PC-3 (cell line): ENCODE measurements at regions not wholly inside any gene's neighbourhood (a gene's known extent, or its start where the extent isn't known, plus 50 kb on each side); places are given as distances from the start of the nearest gene placed in this dataset.

Experiments used
- ATAC-seq: fragments of 200-7000 bp; cut with Tn5 transposase; 2 replicates; pipeline ENCODE4 v1.9.1; 2020; ENCODE audit warnings: mild to moderate bottlenecking, moderate library complexity
- BruUV-seq: library from RNA; stranded (reverse); fragments of 400-500 nt; replicated peaks from 2 replicates; lab custom pipeline; 2021; lab: Mats Ljungman, UMichigan
- CTCF ChIA-PET: fragments of 300-600 bp; sonication (Branson Sonifier 250); formaldehyde crosslinking; loops from one replicate; lab custom pipeline; 2022; ENCODE audit warnings: antibody characterized with exemption; lab: Charles Lee
- POLR2A ChIA-PET: fragments of 300-600 bp; sonication (Branson Sonifier 250); formaldehyde crosslinking; loops from one replicate; lab custom pipeline; 2022; ENCODE audit warnings: antibody characterized with exemption; ENCODE audit not compliant: unreplicated experiment; lab: Charles Lee
- DNase-seq: peaks from one replicate; pipeline ENCODE4 v3.0.0-alpha.2; 2015
- H2AFZ ChIP-seq: fragments of 300-600 bp; sonication (generic); 2 replicates; pipeline ENCODE4 v1.6.0; 2016; ENCODE audit warnings: antibody characterized with exemption, low read length
- H3F3A ChIP-seq: fragments of 300-600 bp; sonication (generic); one replicate; pipeline ENCODE4 v1.6.0; 2017; ENCODE audit warnings: antibody characterized with exemption, low read length, control low read depth, mild to moderate bottlenecking; ENCODE audit not compliant: unreplicated experiment
- H3K27ac ChIP-seq: fragments of 300-600 bp; sonication (generic); 2 replicates; pipeline ENCODE4 v1.5.1; 2016; ENCODE audit warnings: mild to moderate bottlenecking, low read length
- H3K27me3 ChIP-seq: fragments of 300-600 bp; sonication (generic); 2 replicates; pipeline ENCODE4 v1.6.1; 2016; ENCODE audit warnings: low read length, mixed read lengths
- H3K36me3 ChIP-seq: fragments of 300-600 bp; sonication (generic); 2 replicates; pipeline ENCODE4 v1.6.1; 2016; ENCODE audit warnings: low read depth, mixed run types, low read length, mixed read lengths
- H3K4me1 ChIP-seq: fragments of 300-600 bp; sonication (generic); 2 replicates; pipeline ENCODE4 v1.5.1; 2016; ENCODE audit warnings: low read length; ENCODE audit not compliant: insufficient read depth
- H3K4me2 ChIP-seq: fragments of 300-600 bp; sonication (generic); 2 replicates; pipeline ENCODE4 v1.6.0; 2016; ENCODE audit warnings: low read length
- H3K4me3 ChIP-seq: fragments of 300-600 bp; sonication (generic); 2 replicates; pipeline ENCODE4 v1.5.1; 2016; ENCODE audit warnings: mild to moderate bottlenecking, low read length, mixed read lengths
- H3K79me2 ChIP-seq: fragments of 300-600 bp; sonication (generic); 2 replicates; pipeline ENCODE4 v1.6.1; 2017; ENCODE audit warnings: low read length, mixed read lengths
- H3K9ac ChIP-seq: fragments of 300-600 bp; sonication (generic); 2 replicates; pipeline ENCODE4 v1.6.0; 2016; ENCODE audit warnings: mild to moderate bottlenecking, low read length
- H3K9me2 ChIP-seq: fragments of 300-600 bp; sonication (generic); replicated peaks from 2 replicates; pipeline ENCODE4 v1.6.1; 2016; ENCODE audit warnings: mixed run types, low read length, mixed read lengths
- H3K9me3 ChIP-seq: fragments of 300-600 bp; sonication (generic); 2 replicates; pipeline ENCODE4 v1.6.1; 2016; ENCODE audit warnings: low read length, mixed read lengths
- H4K20me1 ChIP-seq: fragments of 300-600 bp; sonication (generic); 2 replicates; pipeline ENCODE4 v1.6.1; 2016; ENCODE audit warnings: low read length, mixed read lengths
- EZH2 ChIP-seq: fragments of 300-600 bp; sonication (generic); IDR thresholded peaks from one replicate; pipeline ENCODE4 v1.6.1; 2017; ENCODE audit warnings: antibody characterized with exemption, mild to moderate bottlenecking, low read length; ENCODE audit not compliant: unreplicated experiment
- EZH2phosphoT487 ChIP-seq: fragments of 300-600 bp; sonication (generic); IDR thresholded peaks from 2 replicates; pipeline ENCODE4 v1.6.1; 2018; ENCODE audit warnings: mild to moderate bottlenecking, antibody characterized with exemption, low read length, borderline replicate concordance
- intact Hi-C: fragments of 100-400 bp; cut with micrococcal nuclease; formaldehyde crosslinking; loops from 2 replicates; pipeline ENCODE4 v1.9.0; 2023
- TF ChIP-seq, protein P1 (sequence below): fragments of 300-600 bp; sonication (generic); conservative IDR thresholded peaks from 2 replicates; pipeline ENCODE4 v1.5.1; 2017; ENCODE audit warnings: antibody characterized with exemption, low read depth, mild to moderate bottlenecking, low read length

GRCh38 chr7:73966941-73967831 is 60.8 kb upstream of the ELN start:
- no peaks in the 10 kb centered on the region for H3F3A ChIP-seq
- H3K4me3 ChIP-seq = no peak overlapping the region
- H3K9me2 ChIP-seq = no peaks in the 10 kb centered on the region
- POLR2A ChIA-PET = no interaction called here
- CTCF ChIA-PET = no interaction called here
- no peak for DNase-seq
- peaks cover 7% of the 10 kb centered on the region; the same call in 1 of the 2 replicates for H3K9me3 ChIP-seq
- intact Hi-C loops = no loop called here
- no peak overlapping the region for H3K9ac ChIP-seq
- TF ChIP-seq EZH2 = no peak
- TF ChIP-seq, protein P1, sequence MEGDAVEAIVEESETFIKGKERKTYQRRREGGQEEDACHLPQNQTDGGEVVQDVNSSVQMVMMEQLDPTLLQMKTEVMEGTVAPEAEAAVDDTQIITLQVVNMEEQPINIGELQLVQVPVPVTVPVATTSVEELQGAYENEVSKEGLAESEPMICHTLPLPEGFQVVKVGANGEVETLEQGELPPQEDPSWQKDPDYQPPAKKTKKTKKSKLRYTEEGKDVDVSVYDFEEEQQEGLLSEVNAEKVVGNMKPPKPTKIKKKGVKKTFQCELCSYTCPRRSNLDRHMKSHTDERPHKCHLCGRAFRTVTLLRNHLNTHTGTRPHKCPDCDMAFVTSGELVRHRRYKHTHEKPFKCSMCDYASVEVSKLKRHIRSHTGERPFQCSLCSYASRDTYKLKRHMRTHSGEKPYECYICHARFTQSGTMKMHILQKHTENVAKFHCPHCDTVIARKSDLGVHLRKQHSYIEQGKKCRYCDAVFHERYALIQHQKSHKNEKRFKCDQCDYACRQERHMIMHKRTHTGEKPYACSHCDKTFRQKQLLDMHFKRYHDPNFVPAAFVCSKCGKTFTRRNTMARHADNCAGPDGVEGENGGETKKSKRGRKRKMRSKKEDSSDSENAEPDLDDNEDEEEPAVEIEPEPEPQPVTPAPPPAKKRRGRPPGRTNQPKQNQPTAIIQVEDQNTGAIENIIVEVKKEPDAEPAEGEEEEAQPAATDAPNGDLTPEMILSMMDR = no peak
- no peak for TF ChIP-seq EZH2phosphoT487
- no peak for ATAC-seq
- no peaks in the 10 kb centered on the region for H4K20me1 ChIP-seq
- no peaks in the 10 kb centered on the region for H3K27me3 ChIP-seq
- BruUV-seq = no TSS peak
- H3K4me2 ChIP-seq = no peak overlapping the region
- no peak overlapping the region for H3K27ac ChIP-seq
- no peaks in the 10 kb centered on the region for H3K4me1 ChIP-seq
- H3K36me3 ChIP-seq = no peaks in the 10 kb centered on the region
- H3K79me2 ChIP-seq = no peaks in the 10 kb centered on the region
- H2AFZ ChIP-seq = no peak overlapping the region

DNA sequence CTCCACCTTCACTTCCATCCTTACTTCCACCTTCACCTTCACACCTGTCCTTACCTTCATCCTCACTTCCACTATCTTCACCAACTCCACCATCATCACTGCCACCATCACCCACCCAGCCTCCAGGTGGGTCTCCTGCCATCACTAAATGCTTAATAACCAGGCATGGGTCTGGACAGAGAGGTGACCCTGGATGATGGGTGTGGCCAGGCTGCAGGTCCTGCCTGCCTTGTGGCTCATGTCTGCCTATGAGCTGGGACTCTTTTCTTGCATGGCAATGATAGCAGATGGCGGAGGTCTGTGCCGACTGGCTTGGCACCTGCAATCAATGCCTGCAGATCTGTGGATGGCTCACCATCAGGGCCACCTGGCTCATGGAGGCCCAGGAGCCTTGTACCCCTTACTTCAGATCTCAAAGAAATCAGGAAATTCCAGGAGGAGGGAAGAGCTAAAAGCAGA is 60.1 kb upstream of the ELN start:
- intact Hi-C loops = no loop called here
- CTCF ChIA-PET = interaction anchor here (0.6 kb wide), 1 partner anchor 30 kb away, joined by 4 read pairs; no protein-coding TSS in a partner anchor
- no peaks in the 10 kb centered on the region for H4K20me1 ChIP-seq
- no peak overlapping the region for H2AFZ ChIP-seq
- BruUV-seq = no TSS peak
- H3K27me3 ChIP-seq = no peaks in the 10 kb centered on the region
- POLR2A ChIA-PET = no interaction called here
- no peak overlapping the region for H3K9ac ChIP-seq
- H3K4me1 ChIP-seq = no peaks in the 10 kb centered on the region
- H3K27ac ChIP-seq = no peak overlapping the region
- H3K4me2 ChIP-seq = no peak overlapping the region
- TF ChIP-seq, protein P1 = no peak
- no peak for TF ChIP-seq EZH2
- TF ChIP-seq EZH2phosphoT487 = no peak
- peaks cover 7% of the 10 kb centered on the region; the same call in 1 of the 2 replicates for H3K9me3 ChIP-seq
- H3K79me2 ChIP-seq = no peaks in the 10 kb centered on the region
- H3F3A ChIP-seq = no peaks in the 10 kb centered on the region
- H3K9me2 ChIP-seq = no peaks in the 10 kb centered on the region
- H3K36me3 ChIP-seq = no peaks in the 10 kb centered on the region
- H3K4me3 ChIP-seq = no peak overlapping the region
- DNase-seq (no peak), ATAC-seq (no peak)

DNA sequence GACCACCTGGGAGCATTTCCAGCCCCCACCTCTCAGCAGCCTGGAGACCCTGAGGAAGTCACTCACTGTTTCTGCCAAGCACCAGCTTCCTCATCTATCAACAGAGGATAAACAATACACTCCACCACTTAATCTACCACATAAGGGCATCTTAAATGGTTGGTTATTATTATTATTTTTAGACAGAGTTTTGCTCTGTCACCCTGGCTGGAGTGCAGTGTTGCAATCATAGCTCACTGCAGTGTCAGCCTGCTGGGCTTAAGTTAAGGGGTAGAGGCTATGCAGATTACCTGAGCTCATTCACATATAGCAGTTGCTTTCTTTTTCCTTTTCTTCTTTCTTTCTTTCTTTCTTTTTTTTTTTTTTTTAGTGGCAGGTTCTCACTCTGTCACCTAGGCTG is 59.5 kb upstream of the ELN start:
- ChIA-PET POLR2A (no interaction called here), CTCF (interaction anchor here (0.6 kb wide), 1 partner anchor 30 kb away, joined by 4 read pairs; no protein-coding TSS in a partner anchor)
- BruUV-seq = no TSS peak

More for the DNA sequence above, 59.5 kb upstream of the ELN start:
- no peak overlapping the region for H3K9ac ChIP-seq
- no peaks in the 10 kb centered on the region for H3K9me2 ChIP-seq
- no peaks in the 10 kb centered on the region for H4K20me1 ChIP-seq
- DNase-seq (no peak), ATAC-seq (no peak)
- H3K9me3 ChIP-seq = peaks cover 6% of the 10 kb centered on the region; the same call in 1 of the 2 replicates
- H3K27me3 ChIP-seq = no peaks in the 10 kb centered on the region
- H3K4me2 ChIP-seq = no peak overlapping the region
- H3K27ac ChIP-seq = no peak overlapping the region
- no peaks in the 10 kb centered on the region for H3K36me3 ChIP-seq
- H3K4me3 ChIP-seq = no peak overlapping the region
- no peaks in the 10 kb centered on the region for H3F3A ChIP-seq
- H3K4me1 ChIP-seq = no peaks in the 10 kb centered on the region
- TF ChIP-seq EZH2 = no peak
- TF ChIP-seq, protein P1 = no peak
- no peak for TF ChIP-seq EZH2phosphoT487
- intact Hi-C loops = no loop called here
- H2AFZ ChIP-seq = no peak overlapping the region
- no peaks in the 10 kb centered on the region for H3K79me2 ChIP-seq
